ENCODE measurements at regions not wholly inside any gene's neighbourhood (a gene's known extent, or its start where the extent isn't known, plus 50 kb on each side); places are given as distances from the start of the nearest gene placed in this dataset.

- Histone ChIP-seq H2BK12ac (ENCODE audit: insufficient read length, low read depth, low read length) (no peak overlapping the region), H2BK120ac (ENCODE audit: low read depth, low read length, poor library complexity, severe bottlenecking) (no peak overlapping the region), H4K5ac (ENCODE audit: insufficient read length, low read depth, low read length) (no peak overlapping the region), H3T11ph (ENCODE audit: low read length) (no peak overlapping the region), H3K23ac (ENCODE audit: insufficient read length, low read depth, low read length) (no peak overlapping the region), H3K79me1 (ENCODE audit: insufficient read depth, low read depth, low read length, poor library complexity, severe bottlenecking) (no peaks in the 10 kb centered on the region), H3K79me2 (ENCODE audit: insufficient read depth, low read length) (no peaks in the 10 kb centered on the region), H3K4ac (ENCODE audit: low read depth, low read length) (no peak overlapping the region), H3K4me1 (ENCODE audit: insufficient read depth, low read length) (no peaks in the 10 kb centered on the region), H3K27ac (ENCODE audit: insufficient read length, low read depth, low read length) (no peak overlapping the region), H3K18ac (ENCODE audit: insufficient read length, low read depth, low read length) (no peak overlapping the region), H2BK5ac (ENCODE audit: insufficient read length, low read length) (no peak overlapping the region), H2AFZ (ENCODE audit: low read length) (no peak overlapping the region), H2BK20ac (ENCODE audit: low read depth, low read length, poor library complexity, severe bottlenecking) (no peak overlapping the region), H2AK5ac (ENCODE audit: insufficient read length, low read length) (no peak overlapping the region), H3K27me3 (ENCODE audit: insufficient read depth, low read length) (no peaks in the 10 kb centered on the region), H3K14ac (ENCODE audit: insufficient read depth, low read length) (no peak overlapping the region), H3K9me3 (ENCODE audit: control insufficient read depth, low read depth, low read length) (no peaks in the 10 kb centered on the region), H3K4me2 (ENCODE audit: insufficient read depth, insufficient read length, low read length) (no peak overlapping the region), H3K23me2 (ENCODE audit: insufficient read length, low read depth, low read length, poor library complexity, severe bottlenecking) (no peaks in the 10 kb centered on the region), H4K91ac (ENCODE audit: insufficient read length, low read depth, low read length) (no peak overlapping the region), H2BK15ac (ENCODE audit: low read depth, low read length) (no peak overlapping the region), H4K20me1 (ENCODE audit: control insufficient read depth, insufficient read depth, insufficient read length) (no peaks in the 10 kb centered on the region), H4K8ac (replicated peaks; ENCODE audit: insufficient read length, low read depth, low read length) (no peak overlapping the region), H3K9ac (ENCODE audit: extremely low read depth, insufficient read length, low read length) (no peak overlapping the region), H3K56ac (ENCODE audit: insufficient read length, low read depth, low read length) (no peak overlapping the region)
- H3K27ac Mint-ChIP-seq = no peak overlapping the region
- no peaks in the 10 kb centered on the region for H3K36me3 Mint-ChIP-seq (ENCODE audit: insufficient read depth in 1 of 3, low read depth in 3 of 3)
- peaks cover 19% of the 10 kb centered on the region for H3K27me3 Mint-ChIP-seq (ENCODE audit: low read depth)
- peaks cover 0 to 10% of the 10 kb centered on the region in 2 experiments; a peak in 2 of 4 replicates for H3K4me1 Mint-ChIP-seq
- TF ChIP-seq CTCF (conservative IDR thresholded peaks at IDR 0.05) = no peak
- DNase-seq = peak; percentile 16
- H3K4me3 Mint-ChIP-seq = no peak overlapping the region
- H3K9me3 Mint-ChIP-seq = no peaks in the 10 kb centered on the region
- no CpG with 5 or more reads among the region's 10 CpGs for WGBS (ENCODE audit: extremely low coverage, insufficient read length, low lambda C conversion rate)
Measured at GRCh38 chr17:34723875-34724274, 144.5 kb downstream of the TMEM132E start.

All from H9 (cell line).